Neuronal stem cell (in vitro differentiated cells): ENCODE measurements at regions not wholly inside any gene's neighbourhood (a gene's known extent, or its start where the extent isn't known, plus 50 kb on each side); places are given as distances from the start of the nearest gene placed in this dataset.
A peak's percentile ranks its signal among the peaks of the same experiment; 100 is the strongest.

Source experiments
- DNase-seq: peaks from one replicate; pipeline ENCODE4 v3.0.0-alpha.2; 2013; ENCODE audit warnings: low spot score
- H2AFZ ChIP-seq: one replicate; pipeline ENCODE4 v1.6.1; 2013; ENCODE audit warnings: mild to moderate bottlenecking, low read length, inconsistent platforms
- H2AK5ac ChIP-seq: 2 replicates; pipeline ENCODE4 v1.6.1; 2013; ENCODE audit warnings: low read depth, mild to moderate bottlenecking, inconsistent platforms, low read length, moderate library complexity, mixed read lengths
- H2BK120ac ChIP-seq: 2 replicates; pipeline ENCODE4 v1.6.1; 2013; ENCODE audit warnings: low read depth, mild to moderate bottlenecking, inconsistent platforms, low read length, moderate library complexity, mixed read lengths
- H2BK12ac ChIP-seq: one replicate; pipeline ENCODE4 v1.6.1; 2013; ENCODE audit warnings: low read length, inconsistent platforms
- H2BK15ac ChIP-seq: 2 replicates; pipeline ENCODE4 v1.6.1; 2013; ENCODE audit warnings: mild to moderate bottlenecking, low read length, inconsistent platforms, mixed read lengths
- H2BK5ac ChIP-seq: one replicate; pipeline ENCODE4 v1.6.1; 2013; ENCODE audit warnings: inconsistent platforms, mild to moderate bottlenecking, low read length, moderate library complexity
- H3K14ac ChIP-seq: one replicate; pipeline ENCODE4 v1.6.1; 2013; ENCODE audit warnings: low read length, inconsistent platforms
- H3K18ac ChIP-seq: 2 replicates; pipeline ENCODE4 v1.6.1; 2013; ENCODE audit warnings: low read length, inconsistent platforms
- H3K23ac ChIP-seq: 2 replicates; pipeline ENCODE4 v1.6.1; 2013; ENCODE audit warnings: low read depth, mild to moderate bottlenecking, mixed read lengths, low read length, inconsistent platforms; ENCODE audit not compliant: poor library complexity
- H3K27ac ChIP-seq: replicated peaks from 3 replicates; pipeline ENCODE4 v1.5.1; 2013; ENCODE audit warnings: low read length, inconsistent platforms
- H3K27me3 ChIP-seq, 3 experiments: 2 replicates each; pipeline ENCODE4 v1.6.1; 2013; ENCODE audit warnings: low read length in 3 of 3, mild to moderate bottlenecking in 2 of 3, inconsistent platforms in 1 of 3, low read depth in 1 of 3, mixed read lengths in 1 of 3, moderate library complexity in 1 of 3; ENCODE audit not compliant: control insufficient read depth in 3 of 3, insufficient read depth in 3 of 3
- H3K36me3 ChIP-seq, 2 donors: replicated peaks in 1 of 2; 2 replicates each; pipeline ENCODE4 v1.6.1; 2013; ENCODE audit warnings: low read length in 2 of 2; ENCODE audit not compliant: control insufficient read depth in 2 of 2, insufficient read depth in 2 of 2
- H3K4ac ChIP-seq: 2 replicates; pipeline ENCODE4 v1.6.1; 2013; ENCODE audit warnings: inconsistent platforms, mild to moderate bottlenecking, low read length, moderate library complexity
- H3K4me1 ChIP-seq, 2 donors: 1 replicate in 1 of 2; 2 replicates in 1 of 2; pipeline ENCODE4 v1.6.1; 2013; ENCODE audit warnings: low read length in 2 of 2, low read depth in 1 of 2; ENCODE audit not compliant: control insufficient read depth in 2 of 2, insufficient read depth in 1 of 2
- H3K4me2 ChIP-seq: one replicate; pipeline ENCODE4 v1.6.1; 2013; ENCODE audit warnings: mild to moderate bottlenecking, low read length, inconsistent platforms; ENCODE audit not compliant: insufficient read depth, poor library complexity, severe bottlenecking
- H3K4me3 ChIP-seq, 2 donors: 2 replicates each; pipeline ENCODE4 v1.5.1; 2013; ENCODE audit warnings: low read length in 2 of 2, mild to moderate bottlenecking in 2 of 2, inconsistent platforms in 1 of 2, moderate library complexity in 1 of 2
- H3K79me1 ChIP-seq: one replicate; pipeline ENCODE4 v1.6.1; 2013; ENCODE audit warnings: low read depth, mild to moderate bottlenecking, inconsistent platforms, low read length, moderate library complexity
- H3K9ac ChIP-seq: one replicate; pipeline ENCODE4 v1.6.1; 2013; ENCODE audit warnings: mild to moderate bottlenecking, low read depth, low read length, inconsistent platforms; ENCODE audit not compliant: poor library complexity
- H3K9me3 ChIP-seq, 2 donors: replicated peaks in 1 of 2; 2 replicates each; pipeline versions ENCODE3 to v1.6.1; 2013; ENCODE audit warnings: low read length in 2 of 2, mild to moderate bottlenecking in 2 of 2, inconsistent platforms in 1 of 2, low read depth in 1 of 2, mixed read lengths in 1 of 2, moderate library complexity in 1 of 2; ENCODE audit not compliant: control insufficient read depth in 2 of 2, insufficient read depth in 1 of 2
- H4K8ac ChIP-seq: one replicate; pipeline ENCODE4 v1.6.1; 2013; ENCODE audit warnings: low read depth, mild to moderate bottlenecking, inconsistent platforms, low read length, moderate library complexity
- H4K91ac ChIP-seq: one replicate; pipeline ENCODE4 v1.6.1; 2013; ENCODE audit warnings: low read length, low read depth, mild to moderate bottlenecking, inconsistent platforms; ENCODE audit not compliant: poor library complexity
- WGBS, 2 donors: extraction: QIAGEN DNeasy Blood & Tissue Kit; methylation state at CpG; one replicate each; pipeline ENCODE4 v1.1.7; 2013; ENCODE audit warnings: missing lambda C conversion rate in 2 of 2, mixed read lengths in 1 of 2; ENCODE audit not compliant: insufficient read length in 2 of 2, insufficient replicate concordance in 1 of 2; ENCODE audit errors: extremely low coverage in 2 of 2; 5-methylcytosine and 5-hydroxymethylcytosine counted together

DNA sequence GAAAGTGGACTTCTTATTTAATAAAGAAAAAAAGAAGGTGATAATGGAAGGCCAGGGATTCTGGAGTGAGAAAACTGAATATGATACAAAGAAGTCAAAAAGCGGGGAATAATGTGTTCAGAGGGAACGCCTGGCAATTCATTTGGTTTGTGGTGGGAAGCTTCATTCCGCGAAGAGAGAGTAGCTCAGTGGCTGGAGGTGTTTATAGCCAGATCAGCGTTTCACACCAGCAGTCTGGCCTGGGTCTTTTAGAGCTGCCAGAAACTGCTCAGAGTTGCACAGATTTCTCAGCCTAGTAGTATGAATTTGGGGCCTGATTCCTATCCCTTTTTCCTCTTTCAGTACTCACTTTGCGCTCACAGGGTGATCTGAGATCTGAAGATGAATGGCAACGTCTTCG lies 67.8 kb upstream of the IPO9 start:
- Histone ChIP-seq H3K27ac (peak overlapping the region; percentile 86), H2AK5ac (no peak overlapping the region), H3K18ac (peak overlapping the region; percentile 81), H2BK5ac (no peak overlapping the region), H3K4me3 (no peak overlapping the region), H2AFZ (no peak overlapping the region), H4K8ac (no peak overlapping the region), H3K4ac (no peak overlapping the region), H3K23ac (no peak overlapping the region), H3K9me3 (peaks cover 0 to 2% of the 10 kb centered on the region in 2 donors), H2BK12ac (no peak overlapping the region), H3K4me1 (peaks cover 33 to 38% of the 10 kb centered on the region in 2 donors), H2BK15ac (no peak overlapping the region), H3K79me1 (peaks cover 3% of the 10 kb centered on the region), H3K9ac (no peak overlapping the region), H3K36me3 (peaks cover 1 to 4% of the 10 kb centered on the region in 2 donors), H3K4me2 (no peak overlapping the region), H3K14ac (no peak overlapping the region), H4K91ac (no peak overlapping the region), H3K27me3 (no peaks in the 10 kb centered on the region), H2BK120ac (no peak overlapping the region)
- no CpG with 5 or more reads among the region's 8 CpGs for WGBS, 2 donors
- DNase-seq: no peak

GRCh38 chr1:201761871-201762270 lies 67.1 kb upstream of the IPO9 start:
- no peak overlapping the region for H3K4ac ChIP-seq
- no peak overlapping the region for H2AK5ac ChIP-seq
- no CpG with 5 or more reads among the region's 4 CpGs for WGBS, 2 donors
- H3K4me1 ChIP-seq: peaks cover 33 to 37% of the 10 kb centered on the region in 2 donors
- H2BK12ac ChIP-seq: no peak overlapping the region
- peaks cover 3% of the 10 kb centered on the region for H3K79me1 ChIP-seq
- no peak overlapping the region for H3K4me3 ChIP-seq
- H2BK5ac ChIP-seq: no peak overlapping the region
- no peaks in the 10 kb centered on the region for H3K27me3 ChIP-seq
- H3K36me3 ChIP-seq: peaks cover 3 to 5% of the 10 kb centered on the region in 2 donors
- no peak overlapping the region for H3K18ac ChIP-seq
- H3K4me2 ChIP-seq: no peak overlapping the region
- H2BK120ac ChIP-seq: no peak overlapping the region
- H3K23ac ChIP-seq: no peak overlapping the region
- no peak overlapping the region for H2BK15ac ChIP-seq
- H4K8ac ChIP-seq: no peak overlapping the region
- no peak overlapping the region for H2AFZ ChIP-seq
- H4K91ac ChIP-seq: no peak overlapping the region
- no peak for DNase-seq
- no peak overlapping the region for H3K9ac ChIP-seq
- peaks cover 0 to 2% of the 10 kb centered on the region in 2 donors for H3K9me3 ChIP-seq
- H3K14ac ChIP-seq: no peak overlapping the region
- H3K27ac ChIP-seq: peak overlapping the region; percentile 86

- Histone ChIP-seq H4K91ac (no peak overlapping the region), H3K79me1 (peaks cover 3% of the 10 kb centered on the region), H3K4ac (no peak overlapping the region)
These were observed 66.6 kb upstream of the IPO9 start for GRCh38 chr1:201762381-201762780.

GRCh38 chr1:201763455-201764140 lies 65.4 kb upstream of the IPO9 start:
- Histone ChIP-seq H3K4me3 (no peak overlapping the region), H3K9me3 (peaks cover 0 to 4% of the 10 kb centered on the region in 2 donors), H3K27me3 (no peaks in the 10 kb centered on the region), H3K9ac (no peak overlapping the region), H2AFZ (no peak overlapping the region), H3K14ac (no peak overlapping the region), H2BK12ac (no peak overlapping the region), H3K4ac (no peak overlapping the region), H2BK120ac (no peak overlapping the region), H2BK5ac (no peak overlapping the region), H3K4me1 (peaks cover 26 to 33% of the 10 kb centered on the region in 2 donors), H3K27ac (peak overlapping the region; percentile 86), H4K91ac (no peak overlapping the region), H3K18ac (no peak overlapping the region), H2BK15ac (no peak overlapping the region), H3K36me3 (peaks cover 8 to 11% of the 10 kb centered on the region in 2 donors), H2AK5ac (no peak overlapping the region), H4K8ac (no peak overlapping the region), H3K79me1 (peaks cover 3% of the 10 kb centered on the region), H3K4me2 (no peak overlapping the region), H3K23ac (no peak overlapping the region)
- DNase-seq: no peak
- WGBS, 2 donors: no CpG with 5 or more reads among the region's 7 CpGs

More at GRCh38 chr1:201762381-201762780, 66.6 kb upstream of the IPO9 start:
- Histone ChIP-seq H2BK5ac (no peak overlapping the region), H3K27ac (peak overlapping the region; percentile 86), H4K8ac (no peak overlapping the region), H3K18ac (no peak overlapping the region), H2AFZ (no peak overlapping the region), H3K9me3 (peaks cover 0 to 2% of the 10 kb centered on the region in 2 donors), H3K36me3 (peaks cover 3 to 5% of the 10 kb centered on the region in 2 donors), H3K27me3 (no peaks in the 10 kb centered on the region), H3K23ac (no peak overlapping the region), H3K4me1 (peaks cover 33 to 34% of the 10 kb centered on the region in 2 donors), H3K4me3 (no peak overlapping the region), H3K14ac (no peak overlapping the region), H3K4me2 (no peak overlapping the region), H2BK15ac (no peak overlapping the region), H2BK120ac (no peak overlapping the region), H2AK5ac (no peak overlapping the region), H2BK12ac (no peak overlapping the region), H3K9ac (no peak overlapping the region)
- WGBS, 2 donors: no CpG with 5 or more reads among the region's 2 CpGs
- no peak for DNase-seq
